HEK293 (cell line): ENCODE measurements at regions not wholly inside any gene's neighbourhood (a gene's known extent, or its start where the extent isn't known, plus 50 kb on each side); places are given as distances from the start of the nearest gene placed in this dataset.

Source experiments
- CTCF ChIA-PET: fragments of 350-600 bp; formaldehyde crosslinking; extraction: SDS; loops from one replicate; lab custom pipeline; 2021; ENCODE audit warnings: antibody characterized with exemption; lab: Yijun Ruan, JAX
- POLR2A ChIA-PET: fragments of 300-600 bp; formaldehyde crosslinking; extraction: SDS; loops from one replicate; lab custom pipeline; 2020; ENCODE audit warnings: antibody characterized with exemption, inconsistent platforms; lab: Yijun Ruan, JAX
- H3K27ac ChIP-seq: fragments of 200-500 bp; sonication (Bioruptor generic); 2 replicates; pipeline ENCODE4 v1.5.1; 2014; ENCODE audit warnings: low read depth, low read length, control low read depth, inconsistent platforms; ENCODE audit errors: extremely low read depth
- H3K36me3 ChIP-seq, 2 experiments: fragments of 200-500 bp in 1 of 2; sonication (Bioruptor generic) in 1 of 2; 1 replicate in 1 of 2; 2 replicates in 1 of 2; pipeline ENCODE4 v1.5.1; 2014 to 2017; ENCODE audit warnings: inconsistent platforms in 2 of 2, low read length in 2 of 2; ENCODE audit not compliant: control insufficient read depth in 2 of 2, insufficient read depth in 1 of 2
- H3K4me1 ChIP-seq: fragments of 200-500 bp; sonication (Bioruptor generic); 2 replicates; pipeline ENCODE4 v1.5.1; 2014; ENCODE audit warnings: mild to moderate bottlenecking, low read length, inconsistent platforms; ENCODE audit not compliant: control insufficient read depth, insufficient read depth
- H3K4me3 ChIP-seq: 2 replicates; pipeline ENCODE4 v1.5.1; 2011; ENCODE audit warnings: low read depth, mild to moderate bottlenecking, control low read depth, low read length, moderate library complexity
- H3K9me3 ChIP-seq: fragments of 200-500 bp; sonication (Bioruptor generic); 2 replicates; pipeline ENCODE4 v1.5.1; 2014; ENCODE audit warnings: low read depth, low read length, inconsistent platforms; ENCODE audit not compliant: control insufficient read depth, insufficient read depth
- GLIS2 ChIP-seq: fragments of 450-650 bp; formaldehyde crosslinking; IDR thresholded peaks from 2 replicates; pipeline ENCODE4 v1.5.1; 2016; ENCODE audit warnings: missing biosample characterization, missing genetic modification characterization
- KLF1 ChIP-seq: fragments of 450-650 bp; formaldehyde crosslinking; IDR thresholded peaks from 2 replicates; pipeline ENCODE4 v1.5.1; 2016; ENCODE audit warnings: missing biosample characterization, missing genetic modification characterization
- MYNN ChIP-seq: fragments of 450-650 bp; formaldehyde crosslinking; IDR thresholded peaks from 2 replicates; pipeline ENCODE4 v1.5.1; 2016; ENCODE audit warnings: missing biosample characterization, missing genetic modification characterization, borderline replicate concordance
- OVOL3 ChIP-seq: fragments of 450-650 bp; formaldehyde crosslinking; IDR thresholded peaks from 2 replicates; pipeline ENCODE4 v1.5.1; 2016; ENCODE audit warnings: missing biosample characterization, missing genetic modification characterization
- SALL2 ChIP-seq: fragments of 450-650 bp; formaldehyde crosslinking; IDR thresholded peaks from 2 replicates; pipeline ENCODE4 v1.5.0; 2017; ENCODE audit warnings: missing biosample characterization, mild to moderate bottlenecking, missing genetic modification characterization, borderline replicate concordance
- SETDB1 ChIP-seq: IDR thresholded peaks from one replicate; pipeline ENCODE4 v1.6.1; 2017; ENCODE audit warnings: mild to moderate bottlenecking, low read length, moderate library complexity, mixed read lengths; ENCODE audit not compliant: insufficient read length
- ZFP3 ChIP-seq: fragments of 450-650 bp; formaldehyde crosslinking; IDR thresholded peaks from 2 replicates; pipeline ENCODE4 v1.5.1; 2016; ENCODE audit warnings: low read depth, missing biosample characterization, missing genetic modification characterization
- ZFP37 ChIP-seq: fragments of 450-650 bp; formaldehyde crosslinking; IDR thresholded peaks from 2 replicates; pipeline ENCODE4 v1.5.1; 2016; ENCODE audit warnings: missing biosample characterization, missing genetic modification characterization
- ZIC2 ChIP-seq: fragments of 450-650 bp; formaldehyde crosslinking; IDR thresholded peaks from 2 replicates; pipeline ENCODE4 v1.5.1; 2016; ENCODE audit warnings: missing biosample characterization, missing genetic modification characterization
- ZNF121 ChIP-seq: fragments of 450-650 bp; formaldehyde crosslinking; IDR thresholded peaks from 2 replicates; pipeline ENCODE4 v1.5.1; 2016; ENCODE audit warnings: missing biosample characterization, missing genetic modification characterization
- ZNF16 ChIP-seq: fragments of 450-650 bp; formaldehyde crosslinking; IDR thresholded peaks from 2 replicates; pipeline ENCODE4 v1.5.1; 2016; ENCODE audit warnings: low read depth, missing biosample characterization, missing genetic modification characterization
- ZNF184 ChIP-seq: fragments of 450-650 bp; IDR thresholded peaks from 2 replicates; pipeline ENCODE4 v1.5.1; 2018; ENCODE audit warnings: missing biosample characterization, mild to moderate bottlenecking, missing genetic modification characterization
- ZNF239 ChIP-seq: fragments of 450-650 bp; formaldehyde crosslinking; IDR thresholded peaks from 2 replicates; pipeline ENCODE4 v1.5.1; 2016; ENCODE audit warnings: missing biosample characterization, missing genetic modification characterization
- ZNF529 ChIP-seq: fragments of 450-650 bp; formaldehyde crosslinking; IDR thresholded peaks from 2 replicates; pipeline ENCODE4 v1.5.1; 2017; ENCODE audit warnings: missing genetic modification characterization, missing biosample characterization; ENCODE audit not compliant: insufficient replicate concordance
- ZNF596 ChIP-seq: fragments of 450-650 bp; IDR thresholded peaks from 2 replicates; pipeline ENCODE4 v1.5.0; 2018; ENCODE audit warnings: missing biosample characterization, mild to moderate bottlenecking, missing genetic modification characterization, moderate library complexity
- ZNF610 ChIP-seq: fragments of 450-650 bp; formaldehyde crosslinking; IDR thresholded peaks from 2 replicates; pipeline ENCODE4 v1.5.1; 2016; ENCODE audit warnings: missing biosample characterization, missing genetic modification characterization, borderline replicate concordance
- ZNF623 ChIP-seq: fragments of 450-650 bp; formaldehyde crosslinking; IDR thresholded peaks from 2 replicates; pipeline ENCODE4 v1.5.1; 2016; ENCODE audit warnings: missing biosample characterization, missing genetic modification characterization
- ZNF654 ChIP-seq: fragments of 450-650 bp; formaldehyde crosslinking; IDR thresholded peaks from 2 replicates; pipeline ENCODE4 v1.5.1; 2016; ENCODE audit warnings: low read depth, missing biosample characterization, missing genetic modification characterization
- ZNF830 ChIP-seq: fragments of 450-650 bp; IDR thresholded peaks from 2 replicates; pipeline ENCODE4 v1.5.0; 2018; ENCODE audit warnings: missing biosample characterization, missing genetic modification characterization, low read depth, mild to moderate bottlenecking, moderate library complexity
- TF ChIP-seq, protein P1 (sequence below): fragments of 450-650 bp; formaldehyde crosslinking; IDR thresholded peaks from 2 replicates; pipeline ENCODE4 v1.5.1; 2017; ENCODE audit warnings: missing biosample characterization, missing genetic modification characterization
- TF ChIP-seq, protein P2 (sequence below): fragments of 450-650 bp; formaldehyde crosslinking; IDR thresholded peaks from 2 replicates; pipeline ENCODE4 v1.5.1; 2016; ENCODE audit warnings: missing biosample characterization, missing genetic modification characterization
- TF ChIP-seq, protein P3 (sequence below): fragments of 450-650 bp; formaldehyde crosslinking; IDR thresholded peaks from 2 replicates; pipeline ENCODE4 v1.5.1; 2017; ENCODE audit warnings: missing biosample characterization, missing genetic modification characterization
- TF ChIP-seq, protein P4 (sequence below): fragments of 450-650 bp; formaldehyde crosslinking; IDR thresholded peaks from 2 replicates; pipeline ENCODE4 v1.5.1; 2016; ENCODE audit warnings: missing biosample characterization, missing genetic modification characterization, borderline replicate concordance

DNA sequence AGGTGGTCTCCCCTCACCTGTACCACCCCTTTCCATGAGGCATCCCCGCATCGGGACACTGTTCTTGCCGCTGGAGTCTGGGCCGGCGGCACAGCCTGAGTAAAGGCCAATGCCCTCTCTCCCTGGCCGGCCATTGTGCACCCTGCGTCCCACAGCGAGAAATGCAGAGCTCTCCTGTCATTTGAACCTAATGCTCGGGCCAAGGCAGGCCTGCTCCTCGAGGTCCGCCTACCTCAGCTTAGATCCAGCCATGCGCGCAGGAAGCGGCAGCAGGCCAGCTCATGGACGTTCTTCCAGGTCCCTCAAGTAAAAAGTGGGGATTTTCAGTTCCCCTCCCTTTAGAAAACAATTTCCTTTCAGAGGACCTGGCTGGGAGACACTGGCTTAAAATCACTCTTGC lies 135.0 kb downstream of the HSD17B3 start (continued):
- TF ChIP-seq, protein P1, sequence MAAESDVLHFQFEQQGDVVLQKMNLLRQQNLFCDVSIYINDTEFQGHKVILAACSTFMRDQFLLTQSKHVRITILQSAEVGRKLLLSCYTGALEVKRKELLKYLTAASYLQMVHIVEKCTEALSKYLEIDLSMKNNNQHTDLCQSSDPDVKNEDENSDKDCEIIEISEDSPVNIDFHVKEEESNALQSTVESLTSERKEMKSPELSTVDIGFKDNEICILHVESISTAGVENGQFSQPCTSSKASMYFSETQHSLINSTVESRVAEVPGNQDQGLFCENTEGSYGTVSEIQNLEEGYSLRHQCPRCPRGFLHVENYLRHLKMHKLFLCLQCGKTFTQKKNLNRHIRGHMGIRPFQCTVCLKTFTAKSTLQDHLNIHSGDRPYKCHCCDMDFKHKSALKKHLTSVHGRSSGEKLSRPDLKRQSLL (tag by site-specific recombination), result no peak
- TF ChIP-seq KLF1 (no peak), MYNN (tag by site-specific recombination) (no peak)

DNA sequence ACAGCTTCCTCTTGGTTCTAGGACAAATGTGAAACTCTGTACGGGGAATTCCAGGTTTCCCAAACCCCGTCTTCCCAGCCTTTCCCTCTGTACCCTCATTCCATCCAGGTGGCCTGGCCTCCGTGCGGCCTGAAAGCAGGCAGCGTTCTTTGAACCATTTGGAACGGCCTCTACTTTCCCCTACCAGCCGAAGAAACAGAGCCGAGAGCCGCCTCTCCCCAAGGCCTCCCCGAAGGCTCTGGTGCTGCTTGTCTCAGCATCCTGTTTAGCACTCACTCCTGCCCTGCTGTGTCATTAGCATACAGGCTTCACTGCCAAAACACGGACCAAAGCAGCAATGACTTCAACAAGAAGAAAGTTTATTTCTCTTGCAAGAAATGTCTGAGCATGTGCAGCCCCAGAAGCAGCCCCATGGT lies 137.7 kb downstream of the HSD17B3 start:
- ChIA-PET CTCF (no interaction called here), POLR2A (no interaction called here)
- no peak overlapping the region for H3K27ac ChIP-seq

DNA sequence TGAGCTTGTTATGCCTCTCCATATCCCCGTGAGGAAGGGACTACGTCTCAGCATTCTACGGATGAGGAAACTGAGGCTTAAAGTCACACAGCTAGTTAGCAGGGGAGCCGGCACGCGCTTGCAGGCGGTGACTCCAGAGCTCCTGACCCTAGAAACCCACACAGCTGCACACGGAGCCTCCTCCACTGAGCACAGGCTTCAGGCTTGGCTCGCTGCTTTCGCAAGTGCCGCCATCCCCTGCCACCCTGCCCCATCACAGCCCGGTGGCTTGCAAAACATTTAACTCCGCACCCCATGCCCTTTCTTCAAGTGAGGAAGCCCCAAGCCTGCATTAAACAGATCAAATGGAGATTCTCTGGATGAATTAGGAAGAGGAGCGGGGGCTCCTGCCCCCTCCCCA lies 138.3 kb downstream of the HSD17B3 start:
- H3K4me1 ChIP-seq, result no peaks in the 10 kb centered on the region
- no peak for TF ChIP-seq ZNF610 (tag by site-specific recombination)
- no peak for TF ChIP-seq ZNF830 (tag by site-specific recombination)
- no peak for TF ChIP-seq ZNF239 (tag by site-specific recombination)
- no peak for TF ChIP-seq ZNF596
- TF ChIP-seq ZNF121, result no peak
- no peak for TF ChIP-seq GLIS2
- TF ChIP-seq ZNF654 (tag by site-specific recombination), result no peak
- TF ChIP-seq ZFP37 (tag by site-specific recombination), result no peak
- TF ChIP-seq ZNF623 (tag by site-specific recombination), result no peak
- no peak for TF ChIP-seq SETDB1
- TF ChIP-seq OVOL3 (tag by site-specific recombination), result no peak
- TF ChIP-seq ZNF184, result no peak
- TF ChIP-seq ZIC2 (tag by site-specific recombination), result no peak
- no peak for TF ChIP-seq ZFP3 (tag by site-specific recombination)
- TF ChIP-seq, protein P2, sequence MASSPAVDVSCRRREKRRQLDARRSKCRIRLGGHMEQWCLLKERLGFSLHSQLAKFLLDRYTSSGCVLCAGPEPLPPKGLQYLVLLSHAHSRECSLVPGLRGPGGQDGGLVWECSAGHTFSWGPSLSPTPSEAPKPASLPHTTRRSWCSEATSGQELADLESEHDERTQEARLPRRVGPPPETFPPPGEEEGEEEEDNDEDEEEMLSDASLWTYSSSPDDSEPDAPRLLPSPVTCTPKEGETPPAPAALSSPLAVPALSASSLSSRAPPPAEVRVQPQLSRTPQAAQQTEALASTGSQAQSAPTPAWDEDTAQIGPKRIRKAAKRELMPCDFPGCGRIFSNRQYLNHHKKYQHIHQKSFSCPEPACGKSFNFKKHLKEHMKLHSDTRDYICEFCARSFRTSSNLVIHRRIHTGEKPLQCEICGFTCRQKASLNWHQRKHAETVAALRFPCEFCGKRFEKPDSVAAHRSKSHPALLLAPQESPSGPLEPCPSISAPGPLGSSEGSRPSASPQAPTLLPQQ (tag by site-specific recombination), result no peak
- TF ChIP-seq SALL2 (tag by site-specific recombination), result no peak
- no peaks in the 10 kb centered on the region for H3K36me3 ChIP-seq
- H3K27ac ChIP-seq, result no peak overlapping the region
- ChIA-PET POLR2A (interaction anchor here (0.6 kb wide), 1 partner anchor 650 kb away, joined by 3 read pairs; no protein-coding TSS in a partner anchor), CTCF (interaction anchor here (0.5 kb wide), 1 partner anchor 144 kb away, joined by 3 read pairs; no protein-coding TSS in a partner anchor)
- no peak overlapping the region for H3K4me3 ChIP-seq
- H3K9me3 ChIP-seq, result no peaks in the 10 kb centered on the region

More for the DNA sequence above, 137.7 kb downstream of the HSD17B3 start:
- H3K9me3 ChIP-seq, result no peaks in the 10 kb centered on the region
- no peaks in the 10 kb centered on the region for H3K36me3 ChIP-seq
- no peak overlapping the region for H3K4me3 ChIP-seq
- TF ChIP-seq ZIC2 (tag by site-specific recombination) (no peak), ZNF529 (no peak), ZNF16 (tag by site-specific recombination) (no peak)
- TF ChIP-seq, protein P3, sequence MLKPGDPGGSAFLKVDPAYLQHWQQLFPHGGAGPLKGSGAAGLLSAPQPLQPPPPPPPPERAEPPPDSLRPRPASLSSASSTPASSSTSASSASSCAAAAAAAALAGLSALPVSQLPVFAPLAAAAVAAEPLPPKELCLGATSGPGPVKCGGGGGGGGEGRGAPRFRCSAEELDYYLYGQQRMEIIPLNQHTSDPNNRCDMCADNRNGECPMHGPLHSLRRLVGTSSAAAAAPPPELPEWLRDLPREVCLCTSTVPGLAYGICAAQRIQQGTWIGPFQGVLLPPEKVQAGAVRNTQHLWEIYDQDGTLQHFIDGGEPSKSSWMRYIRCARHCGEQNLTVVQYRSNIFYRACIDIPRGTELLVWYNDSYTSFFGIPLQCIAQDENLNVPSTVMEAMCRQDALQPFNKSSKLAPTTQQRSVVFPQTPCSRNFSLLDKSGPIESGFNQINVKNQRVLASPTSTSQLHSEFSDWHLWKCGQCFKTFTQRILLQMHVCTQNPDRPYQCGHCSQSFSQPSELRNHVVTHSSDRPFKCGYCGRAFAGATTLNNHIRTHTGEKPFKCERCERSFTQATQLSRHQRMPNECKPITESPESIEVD (tag by site-specific recombination), result no peak
- TF ChIP-seq, protein P4, sequence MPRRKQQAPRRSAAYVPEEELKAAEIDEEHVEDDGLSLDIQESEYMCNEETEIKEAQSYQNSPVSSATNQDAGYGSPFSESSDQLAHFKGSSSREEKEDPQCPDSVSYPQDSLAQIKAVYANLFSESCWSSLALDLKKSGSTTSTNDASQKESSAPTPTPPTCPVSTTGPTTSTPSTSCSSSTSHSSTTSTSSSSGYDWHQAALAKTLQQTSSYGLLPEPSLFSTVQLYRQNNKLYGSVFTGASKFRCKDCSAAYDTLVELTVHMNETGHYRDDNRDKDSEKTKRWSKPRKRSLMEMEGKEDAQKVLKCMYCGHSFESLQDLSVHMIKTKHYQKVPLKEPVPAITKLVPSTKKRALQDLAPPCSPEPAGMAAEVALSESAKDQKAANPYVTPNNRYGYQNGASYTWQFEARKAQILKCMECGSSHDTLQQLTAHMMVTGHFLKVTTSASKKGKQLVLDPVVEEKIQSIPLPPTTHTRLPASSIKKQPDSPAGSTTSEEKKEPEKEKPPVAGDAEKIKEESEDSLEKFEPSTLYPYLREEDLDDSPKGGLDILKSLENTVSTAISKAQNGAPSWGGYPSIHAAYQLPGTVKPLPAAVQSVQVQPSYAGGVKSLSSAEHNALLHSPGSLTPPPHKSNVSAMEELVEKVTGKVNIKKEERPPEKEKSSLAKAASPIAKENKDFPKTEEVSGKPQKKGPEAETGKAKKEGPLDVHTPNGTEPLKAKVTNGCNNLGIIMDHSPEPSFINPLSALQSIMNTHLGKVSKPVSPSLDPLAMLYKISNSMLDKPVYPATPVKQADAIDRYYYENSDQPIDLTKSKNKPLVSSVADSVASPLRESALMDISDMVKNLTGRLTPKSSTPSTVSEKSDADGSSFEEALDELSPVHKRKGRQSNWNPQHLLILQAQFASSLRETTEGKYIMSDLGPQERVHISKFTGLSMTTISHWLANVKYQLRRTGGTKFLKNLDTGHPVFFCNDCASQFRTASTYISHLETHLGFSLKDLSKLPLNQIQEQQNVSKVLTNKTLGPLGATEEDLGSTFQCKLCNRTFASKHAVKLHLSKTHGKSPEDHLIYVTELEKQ, result no peak
- peaks cover 2% of the 10 kb centered on the region; the same call in 1 of the 2 replicates for H3K4me1 ChIP-seq
